ENCODE measurements at regions not wholly inside any gene's neighbourhood (a gene's known extent, or its start where the extent isn't known, plus 50 kb on each side); places are given as distances from the start of the nearest gene placed in this dataset.

DNA sequence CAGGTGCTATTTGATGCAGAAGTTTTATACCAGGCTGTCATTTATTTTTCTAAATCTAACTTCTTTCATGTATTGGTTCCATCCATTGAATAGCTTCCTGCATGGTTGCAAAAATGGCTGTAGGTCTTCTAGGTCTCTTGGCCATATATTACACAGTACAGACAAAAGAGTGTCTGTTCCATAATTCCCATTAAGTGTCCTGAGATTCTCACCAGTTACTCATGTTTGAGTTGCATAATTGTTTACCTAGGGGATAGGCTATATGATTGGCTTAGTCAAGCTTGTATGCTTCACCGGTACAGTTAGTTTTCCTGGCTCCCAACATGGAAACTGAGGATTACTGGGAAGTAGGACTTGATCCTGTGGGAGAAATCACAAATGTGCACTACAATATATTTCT, 399.4 kb upstream of the NUDT12 start:
- no peak overlapping the region for H3K27ac ChIP-seq
- TF ChIP-seq, protein P1, sequence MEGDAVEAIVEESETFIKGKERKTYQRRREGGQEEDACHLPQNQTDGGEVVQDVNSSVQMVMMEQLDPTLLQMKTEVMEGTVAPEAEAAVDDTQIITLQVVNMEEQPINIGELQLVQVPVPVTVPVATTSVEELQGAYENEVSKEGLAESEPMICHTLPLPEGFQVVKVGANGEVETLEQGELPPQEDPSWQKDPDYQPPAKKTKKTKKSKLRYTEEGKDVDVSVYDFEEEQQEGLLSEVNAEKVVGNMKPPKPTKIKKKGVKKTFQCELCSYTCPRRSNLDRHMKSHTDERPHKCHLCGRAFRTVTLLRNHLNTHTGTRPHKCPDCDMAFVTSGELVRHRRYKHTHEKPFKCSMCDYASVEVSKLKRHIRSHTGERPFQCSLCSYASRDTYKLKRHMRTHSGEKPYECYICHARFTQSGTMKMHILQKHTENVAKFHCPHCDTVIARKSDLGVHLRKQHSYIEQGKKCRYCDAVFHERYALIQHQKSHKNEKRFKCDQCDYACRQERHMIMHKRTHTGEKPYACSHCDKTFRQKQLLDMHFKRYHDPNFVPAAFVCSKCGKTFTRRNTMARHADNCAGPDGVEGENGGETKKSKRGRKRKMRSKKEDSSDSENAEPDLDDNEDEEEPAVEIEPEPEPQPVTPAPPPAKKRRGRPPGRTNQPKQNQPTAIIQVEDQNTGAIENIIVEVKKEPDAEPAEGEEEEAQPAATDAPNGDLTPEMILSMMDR (IDR thresholded peaks at IDR 0.05), result no peak
- no peak overlapping the region for H3K4me3 ChIP-seq
- no peaks in the 10 kb centered on the region for H3K27me3 ChIP-seq
- peaks cover 0 to 4% (median under 1%) of the 10 kb centered on the region in 3 donors for H3K9me3 ChIP-seq
- intact Hi-C loops (cut with DNase I; ENCODE audit: low total_unique reads), result no loop called here
- no peaks in the 10 kb centered on the region for H3K4me1 ChIP-seq
- H3K36me3 ChIP-seq, result no peaks in the 10 kb centered on the region
- no peak for DNase-seq

DNA sequence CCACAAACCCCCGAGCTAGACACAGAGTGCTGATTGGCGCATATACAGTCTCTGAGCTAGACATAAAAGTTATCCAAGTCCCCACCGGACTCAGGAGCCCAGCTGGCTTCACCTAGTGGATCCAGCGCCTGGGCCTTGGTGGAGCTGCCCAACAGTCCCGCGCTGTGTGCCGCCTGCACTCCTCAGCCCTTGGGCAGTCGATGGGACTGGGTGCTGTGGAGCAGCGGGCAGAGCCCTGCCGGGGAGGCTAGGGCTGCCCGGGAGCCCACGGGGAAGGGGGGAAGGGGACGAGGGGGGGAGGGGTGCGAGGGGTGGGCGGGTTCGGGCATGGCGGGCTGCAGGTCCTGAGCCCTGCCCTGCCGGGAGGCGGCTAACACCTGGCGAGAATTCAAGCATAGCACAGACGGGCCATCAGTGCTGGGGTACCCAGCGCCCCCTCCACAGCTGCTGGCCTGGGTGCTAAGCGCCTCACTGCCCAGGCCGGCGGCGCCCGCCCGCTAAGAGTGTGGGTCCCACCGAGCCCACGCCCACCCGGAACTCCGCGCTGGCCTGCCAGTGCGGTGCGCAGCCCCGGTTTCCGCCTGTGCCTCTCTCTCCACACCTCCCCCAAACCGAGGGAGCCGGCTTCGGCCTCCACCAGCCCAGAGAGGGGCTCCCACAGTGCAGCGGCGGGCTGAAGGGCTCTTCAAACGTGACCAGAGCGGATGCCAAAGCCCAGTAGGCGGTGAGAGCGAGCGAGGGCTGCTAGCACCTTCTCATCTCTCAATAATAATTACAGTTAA, 391.2 kb upstream of the NUDT12 start:
- H3K9me3 ChIP-seq, result no peaks in the 10 kb centered on the region
- intact Hi-C loops (cut with DNase I; ENCODE audit: low total_unique reads), result no loop called here
- H3K27ac ChIP-seq, result no peak overlapping the region
- DNase-seq, result no peak
- no peak overlapping the region for H3K4me3 ChIP-seq
- no peaks in the 10 kb centered on the region for H3K36me3 ChIP-seq
- no peaks in the 10 kb centered on the region for H3K27me3 ChIP-seq
- H3K4me1 ChIP-seq, result no peaks in the 10 kb centered on the region
- TF ChIP-seq, protein P1 (IDR thresholded peaks at IDR 0.05), result no peak

DNA sequence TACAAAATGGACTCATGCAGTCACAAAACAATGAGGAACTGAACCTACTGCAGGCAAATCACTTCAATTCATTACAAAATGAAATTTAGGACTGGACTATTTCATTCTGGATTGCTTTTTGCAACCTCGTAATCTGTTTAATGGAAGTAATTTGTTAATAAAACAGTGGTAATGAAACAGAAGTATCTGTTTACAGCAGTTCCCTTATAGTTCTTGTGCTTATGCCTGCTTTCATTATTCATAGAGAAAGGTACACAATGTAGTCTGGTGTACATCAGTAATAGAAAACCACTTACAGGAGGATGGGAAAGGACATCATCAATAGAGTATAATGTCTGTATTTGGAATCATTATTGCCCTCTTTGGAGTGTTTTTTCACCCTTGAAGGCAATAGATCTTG, 389.2 kb upstream of the NUDT12 start:
- intact Hi-C loops (cut with DNase I; ENCODE audit: low total_unique reads), result no loop called here
- H3K4me3 ChIP-seq, result no peak overlapping the region
- no peak for DNase-seq
- H3K27me3 ChIP-seq, result no peaks in the 10 kb centered on the region
- H3K36me3 ChIP-seq, result no peaks in the 10 kb centered on the region
- no peaks in the 10 kb centered on the region for H3K4me1 ChIP-seq
- H3K9me3 ChIP-seq, result no peaks in the 10 kb centered on the region
- no peak overlapping the region for H3K27ac ChIP-seq
- TF ChIP-seq, protein P1 (IDR thresholded peaks at IDR 0.05), result no peak

DNA sequence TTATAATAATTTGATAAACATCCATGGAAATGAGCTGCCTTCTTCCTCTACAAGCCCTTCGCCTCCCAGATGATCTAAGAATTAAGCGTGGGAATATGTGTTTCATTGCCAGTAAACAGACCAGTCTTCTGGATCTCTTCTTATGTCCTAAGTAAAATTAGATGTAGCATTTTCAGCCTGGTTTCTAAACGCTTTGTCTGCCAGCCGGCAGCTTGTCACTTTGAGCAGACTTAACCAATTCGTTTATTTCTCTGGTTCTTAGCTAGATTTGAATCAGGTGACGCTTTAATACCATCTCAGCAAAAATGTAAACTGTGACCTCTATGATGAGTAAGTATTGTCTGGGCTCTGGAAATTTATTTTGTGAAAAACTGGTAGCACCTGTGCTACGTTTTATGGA, 380.6 kb upstream of the NUDT12 start:
- H3K27ac ChIP-seq, result no peak overlapping the region
- H3K4me3 ChIP-seq, result no peak overlapping the region
- no peaks in the 10 kb centered on the region for H3K36me3 ChIP-seq
- H3K4me1 ChIP-seq, result no peaks in the 10 kb centered on the region
- DNase-seq, result no peak
- TF ChIP-seq, protein P1 (IDR thresholded peaks at IDR 0.05), result no peak
- intact Hi-C loops (cut with DNase I; ENCODE audit: low total_unique reads), result no loop called here
- no peaks in the 10 kb centered on the region for H3K27me3 ChIP-seq
- no peaks in the 10 kb centered on the region for H3K9me3 ChIP-seq

DNA sequence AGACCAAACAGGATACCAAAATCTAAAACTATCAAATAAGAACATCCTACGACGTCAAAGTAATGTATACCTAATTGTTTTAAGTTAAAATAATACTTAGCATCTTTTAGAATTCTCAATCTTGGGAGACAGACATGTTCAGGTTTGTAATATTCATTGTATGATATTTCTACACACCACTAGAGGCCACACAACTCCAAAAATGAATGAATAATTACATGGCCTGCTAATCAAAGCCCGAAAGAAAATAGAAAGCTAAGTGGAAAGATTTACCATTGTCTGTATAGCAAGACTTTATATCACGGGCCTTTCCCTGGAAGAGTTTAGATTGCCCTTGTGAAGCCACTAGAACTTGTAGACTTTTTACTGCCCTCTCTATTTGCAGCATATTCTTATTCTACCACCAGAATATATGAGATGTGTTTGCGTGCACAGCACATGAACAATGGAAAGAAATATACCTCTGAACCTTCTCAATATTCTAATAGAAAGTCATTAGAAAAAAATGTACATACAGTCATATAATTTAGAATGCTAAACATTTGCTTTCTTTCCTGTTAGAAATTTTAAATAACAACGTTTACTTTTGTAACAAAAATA, 380.1 kb upstream of the NUDT12 start:
- intact Hi-C loops (cut with DNase I; ENCODE audit: low total_unique reads), result no loop called here
- no peak for DNase-seq
- TF ChIP-seq, protein P1 (IDR thresholded peaks at IDR 0.05), result no peak

More for the DNA sequence above, 380.1 kb upstream of the NUDT12 start:
- H3K36me3 ChIP-seq, result no peaks in the 10 kb centered on the region
- no peaks in the 10 kb centered on the region for H3K9me3 ChIP-seq
- no peaks in the 10 kb centered on the region for H3K4me1 ChIP-seq
- H3K4me3 ChIP-seq, result no peak overlapping the region
- H3K27me3 ChIP-seq, result no peaks in the 10 kb centered on the region
- no peak overlapping the region for H3K27ac ChIP-seq
